HG02571 (cell line): ENCODE measurements at regions not wholly inside any gene's neighbourhood (a gene's known extent, or its start where the extent isn't known, plus 50 kb on each side); places are given as distances from the start of the nearest gene placed in this dataset.

Source experiments
- ATAC-seq: cut with Tn5 transposase; IDR thresholded peaks from one replicate; pipeline ENCODE4 v1.9.1; 2021; ENCODE audit warnings: mild to moderate bottlenecking, moderate library complexity; ENCODE audit not compliant: unreplicated experiment

GRCh38 chr12:34361721-34362316 is 339.5 kb downstream of the ALG10 start:
- ATAC-seq, result no peak

GRCh38 chr12:34363050-34363673 is 340.9 kb downstream of the ALG10 start:
- ATAC-seq, result no peak

- no peak for ATAC-seq
These were observed 345.8 kb downstream of the ALG10 start for GRCh38 chr12:34368079-34368478.

- no peak for ATAC-seq
These were observed 348.8 kb downstream of the ALG10 start for GRCh38 chr12:34371050-34371449.

- ATAC-seq, result no peak
These were observed 349.7 kb downstream of the ALG10 start for GRCh38 chr12:34372003-34372402.

DNA sequence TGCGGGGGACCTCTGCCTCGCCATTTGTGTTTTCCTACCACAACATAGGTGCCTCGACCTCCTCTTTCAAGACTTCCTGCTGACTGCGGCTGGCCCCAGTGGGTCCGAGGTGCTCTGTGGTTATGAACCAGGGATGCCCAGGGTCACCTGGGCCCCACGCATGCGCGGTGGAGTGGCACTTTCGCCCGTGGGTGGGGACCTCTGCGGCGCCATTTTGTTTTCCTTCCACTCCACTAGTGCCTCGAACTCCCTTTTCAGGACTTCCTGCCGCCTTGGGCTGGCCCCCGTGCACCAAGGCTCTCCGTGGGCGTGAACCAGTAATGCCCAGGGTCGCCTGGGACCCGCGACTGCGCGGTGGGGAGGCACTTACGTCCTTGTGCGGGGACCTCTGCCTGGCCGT is 351.6 kb downstream of the ALG10 start:
- no peak for ATAC-seq

DNA sequence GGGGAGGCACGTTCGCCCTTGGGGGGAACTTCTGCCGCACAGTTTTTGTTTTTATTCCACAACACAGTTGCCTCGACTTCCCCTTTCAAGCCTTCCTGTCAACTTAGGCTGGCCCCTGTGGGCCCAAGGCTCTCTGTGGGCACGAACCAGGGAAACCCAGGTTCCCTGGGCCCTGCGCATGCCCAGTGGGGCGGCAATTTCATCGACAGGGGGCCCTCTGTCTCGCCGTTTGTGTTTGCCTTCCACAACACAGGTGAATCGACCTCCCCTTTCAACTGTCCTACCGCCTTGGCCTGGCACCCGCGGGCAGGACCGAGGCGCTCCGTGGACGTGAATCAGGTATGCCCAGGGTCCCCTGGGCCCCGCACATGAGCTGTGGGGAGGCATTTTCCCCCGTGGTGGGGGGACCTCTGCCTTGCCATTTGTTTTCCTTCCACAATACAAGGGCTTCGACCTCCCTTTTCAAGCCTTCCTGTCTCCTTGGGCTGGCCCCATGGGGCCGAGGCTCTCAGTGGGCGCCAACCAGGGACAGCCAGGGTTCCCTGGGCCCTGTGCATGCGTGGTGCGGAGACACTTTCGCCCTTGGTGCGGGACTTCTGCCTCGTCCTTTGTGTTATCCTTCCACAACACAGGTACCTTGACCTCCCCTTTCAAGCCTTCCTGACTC is 354.0 kb downstream of the ALG10 start:
- ATAC-seq, result no peak

DNA sequence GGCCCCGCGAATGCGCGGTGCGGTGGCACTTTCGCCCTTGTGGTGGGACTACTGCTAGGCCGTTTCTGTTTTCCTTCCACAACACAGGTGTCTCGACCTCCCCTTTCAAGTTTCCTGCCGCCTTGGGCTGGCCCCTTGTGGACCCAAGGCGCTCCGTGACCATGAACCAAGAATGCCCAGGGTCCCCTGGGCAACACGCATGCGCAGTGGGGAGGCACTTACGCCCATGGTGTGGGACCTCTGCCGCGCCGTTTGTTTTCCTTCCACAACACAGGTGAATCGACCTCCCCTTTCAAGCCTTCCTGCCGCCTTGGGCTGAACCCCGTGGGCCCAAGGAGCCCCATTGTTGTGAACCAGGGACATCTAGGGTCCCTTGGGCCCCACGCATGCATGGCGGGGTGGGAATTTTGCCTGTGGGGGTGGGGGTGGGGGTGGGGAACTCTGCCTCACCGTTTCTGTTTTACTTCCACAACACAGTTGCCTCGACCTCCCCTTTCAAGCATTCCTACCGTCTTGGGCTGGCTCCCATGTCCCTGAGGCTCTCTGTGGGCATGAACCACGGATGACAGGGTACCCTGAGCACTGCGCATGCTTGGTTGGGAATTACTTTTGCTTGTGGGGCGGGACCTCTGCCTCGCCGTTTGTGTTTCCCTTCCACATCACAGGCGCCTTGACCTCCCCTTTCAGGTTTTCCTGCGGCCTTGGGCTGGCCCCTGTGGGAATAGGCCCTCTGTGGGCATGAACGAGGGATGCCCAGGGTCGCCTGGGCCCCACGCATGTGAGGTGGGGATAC is 355.1 kb downstream of the ALG10 start:
- no peak for ATAC-seq

GRCh38 chr12:34379142-34379541 is 356.8 kb downstream of the ALG10 start:
- no peak for ATAC-seq

- ATAC-seq, result no peak
These were observed 362.4 kb downstream of the ALG10 start for GRCh38 chr12:34384693-34385092.

GRCh38 chr12:34386016-34386415 is 363.7 kb downstream of the ALG10 start:
- ATAC-seq, result no peak

- ATAC-seq, result no peak
These were observed 364.4 kb downstream of the ALG10 start for GRCh38 chr12:34386621-34387255.

- ATAC-seq, result no peak
These were observed 365.7 kb downstream of the ALG10 start for GRCh38 chr12:34387711-34388635.

DNA sequence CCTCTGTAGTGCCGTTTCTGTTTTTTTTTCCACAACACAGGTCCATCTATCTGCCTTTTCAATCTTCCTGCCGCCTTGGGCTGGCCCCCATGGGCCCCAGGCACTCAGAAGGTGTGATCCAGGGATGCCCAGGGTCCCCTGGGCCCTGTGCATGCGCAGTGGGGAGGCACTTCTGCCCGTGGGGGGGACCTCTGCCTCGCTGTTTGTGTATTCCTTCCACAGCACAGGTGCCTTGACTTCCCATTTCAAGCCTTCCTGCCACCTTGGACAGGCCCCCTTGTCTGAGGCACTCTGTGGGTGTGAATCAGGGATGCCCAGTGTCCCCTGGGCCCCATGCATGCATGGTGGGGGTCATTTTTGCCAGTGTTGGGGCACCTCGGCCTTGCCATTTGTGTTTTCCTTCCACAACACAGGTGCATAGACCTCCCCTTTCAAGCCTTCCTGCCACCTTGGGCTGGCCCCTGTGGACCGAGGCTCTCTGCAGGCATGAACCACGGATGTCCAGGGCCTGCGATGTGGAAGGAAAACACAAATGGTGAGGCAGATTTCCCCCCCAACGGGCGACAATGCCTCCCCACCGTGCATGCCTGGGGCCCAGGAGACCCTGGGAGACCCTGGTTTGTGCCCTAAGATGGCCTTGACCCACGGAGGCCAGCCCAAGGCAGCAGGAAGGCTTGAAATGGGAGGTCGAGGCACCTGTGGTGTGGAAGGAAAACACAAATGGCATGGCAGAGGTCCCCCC is 366.5 kb downstream of the ALG10 start:
- ATAC-seq, result no peak

- ATAC-seq, result no peak
These were observed 367.3 kb downstream of the ALG10 start for GRCh38 chr12:34389378-34390170.

DNA sequence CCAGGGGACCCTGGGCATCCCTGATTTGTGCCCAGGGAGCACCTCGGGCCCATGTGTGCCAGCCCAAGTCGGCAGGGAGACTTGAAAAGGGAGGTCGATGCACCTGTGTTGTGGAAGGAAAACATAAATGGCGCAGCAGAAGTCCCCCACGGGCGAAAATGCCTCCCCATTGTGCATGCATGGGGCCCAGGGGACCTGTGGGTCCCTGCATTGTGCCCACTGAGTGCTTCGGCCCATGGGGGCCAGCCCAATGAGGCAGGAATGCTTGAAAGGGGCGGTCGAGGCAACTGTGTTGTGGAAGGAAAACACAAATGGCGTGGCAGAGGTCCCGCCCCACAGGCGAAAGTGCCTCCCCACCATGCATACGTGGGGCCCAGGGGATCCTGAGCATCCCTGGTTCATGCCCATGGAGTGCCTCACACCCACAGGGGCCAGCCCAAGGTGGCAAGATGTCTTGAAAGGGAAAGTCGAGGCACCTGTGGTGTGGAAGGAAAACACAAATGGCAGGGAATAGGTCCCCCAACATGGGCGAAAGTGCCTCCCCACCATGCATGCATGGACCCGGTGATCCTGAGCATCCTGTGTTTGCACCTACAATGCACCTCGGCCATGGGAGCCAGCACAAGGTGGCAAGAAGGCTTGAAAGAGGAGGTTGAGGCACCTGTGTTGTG is 368.0 kb downstream of the ALG10 start:
- ATAC-seq, result no peak

DNA sequence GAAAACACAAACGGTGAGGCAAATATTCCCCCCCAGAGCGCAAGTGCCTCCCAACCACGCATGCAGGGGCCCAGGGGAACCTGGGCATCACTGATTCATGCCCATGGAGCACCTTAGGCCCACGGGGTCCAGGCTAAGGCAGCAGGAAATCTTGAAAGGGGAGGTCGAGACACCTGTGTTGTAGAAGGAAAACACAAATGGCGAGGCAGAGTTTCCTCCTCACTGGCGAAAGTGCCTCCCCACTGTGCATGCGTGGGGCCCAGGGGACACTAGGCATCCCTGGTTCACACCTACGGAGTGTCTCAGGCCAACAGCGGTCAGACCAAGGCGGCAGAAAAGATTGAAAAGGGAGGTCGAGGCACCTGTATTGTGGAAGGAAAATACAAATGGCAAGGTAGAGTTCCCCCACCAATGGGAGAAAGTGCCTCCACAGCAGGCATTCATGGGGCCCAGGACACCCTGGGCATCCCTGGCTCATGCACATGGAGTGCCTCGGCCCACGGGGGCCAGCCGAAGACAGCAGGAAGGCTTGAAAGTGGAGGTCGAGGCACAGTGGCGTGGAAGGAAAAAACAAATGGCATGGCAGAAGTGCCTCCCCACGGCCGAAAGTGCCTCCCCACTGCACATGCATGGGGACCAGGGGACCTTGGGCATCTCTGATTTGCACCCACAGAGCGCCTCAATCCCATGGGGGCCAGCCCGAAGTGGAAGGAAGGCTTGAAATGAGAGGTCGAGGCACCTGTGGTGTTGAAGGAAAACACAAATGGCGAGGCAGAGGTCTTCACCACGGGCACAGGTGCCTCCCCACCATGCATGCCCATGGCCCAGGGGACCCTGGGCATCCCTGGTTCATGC is 368.8 kb downstream of the ALG10 start:
- no peak for ATAC-seq
